K562 (cell line): ENCODE measurements at regions not wholly inside any gene's neighbourhood (a gene's known extent, or its start where the extent isn't known, plus 50 kb on each side); places are given as distances from the start of the nearest gene placed in this dataset.
A peak's percentile ranks its signal among the peaks of the same experiment; 100 is the strongest.

Experiments
- ATF7 ChIP-seq: fragments of 450-650 bp; IDR thresholded peaks from 2 replicates; pipeline ENCODE4 v1.7.1; 2014; ENCODE audit warnings: mild to moderate bottlenecking, moderate library complexity
- GATAD2A ChIP-seq: fragments of 450-650 bp; IDR thresholded peaks from 2 replicates; pipeline ENCODE4 v1.6.1; 2017
- MEF2A ChIP-seq: IDR thresholded peaks from 2 replicates; pipeline ENCODE4 v1.6.1; 2011; ENCODE audit warnings: low read depth, mild to moderate bottlenecking, low read length, moderate library complexity; ENCODE audit not compliant: control insufficient read depth
- MEIS2 ChIP-seq: fragments of 450-650 bp; IDR thresholded peaks from 2 replicates; pipeline ENCODE4 v1.6.1; 2014; ENCODE audit warnings: mild to moderate bottlenecking; ENCODE audit not compliant: partially characterized antibody
- MNT ChIP-seq, 2 experiments: fragments of 450-650 bp; conservative IDR thresholded peaks; 2 replicates each; pipeline ENCODE4 v1.6.1; 2017; ENCODE audit warnings: mild to moderate bottlenecking in 2 of 2, moderate library complexity in 2 of 2
- NR3C1 ChIP-seq: sonication (generic); formaldehyde crosslinking; IDR thresholded peaks from 2 replicates; pipeline ENCODE4 v1.8.1; 2022; ENCODE audit warnings: missing genetic modification reagents
- SMARCA4 ChIP-seq: fragments of 450-650 bp; IDR thresholded peaks from 2 replicates; pipeline ENCODE4 v1.6.1; 2016
- TCF3 ChIP-seq: sonication (generic); formaldehyde crosslinking; IDR thresholded peaks from 2 replicates; pipeline ENCODE4 v1.4.0; 2020; ENCODE audit warnings: mild to moderate bottlenecking, missing genetic modification reagents
- TGIF2 ChIP-seq: sonication (generic); formaldehyde crosslinking; IDR thresholded peaks from 2 replicates; pipeline ENCODE4 v1.8.1; 2022; ENCODE audit warnings: mild to moderate bottlenecking, missing genetic modification reagents, moderate library complexity
- ZC3H4 ChIP-seq: sonication (generic); formaldehyde crosslinking; IDR thresholded peaks from 2 replicates; pipeline ENCODE4 v1.9.0; 2021; ENCODE audit warnings: missing genetic modification reagents, borderline replicate concordance
- ZHX1 ChIP-seq: fragments of 150-350 bp; conservative IDR thresholded peaks from 2 replicates; pipeline ENCODE4 v1.6.1; 2014; ENCODE audit warnings: low read length
- ZNF398 ChIP-seq: fragments of 250-450 bp; sonication (Bioruptor Pico); IDR thresholded peaks from 2 replicates; pipeline ENCODE4 v1.8.0; 2021; ENCODE audit warnings: moderate library complexity, mild to moderate bottlenecking, inconsistent platforms

- TF ChIP-seq ZHX1: no peak
- TF ChIP-seq MNT (conservative IDR thresholded peaks at IDR 0.05): no peak
- TF ChIP-seq SMARCA4: no peak
- TF ChIP-seq GATAD2A: no peak
- no peak for TF ChIP-seq NR3C1 (CRISPR knock-in tag)
- TF ChIP-seq ZC3H4 (CRISPR knock-in tag): no peak
- TF ChIP-seq ATF7: peak; percentile 81
- no peak for TF ChIP-seq ZNF398
- no peak for TF ChIP-seq TCF3 (CRISPR knock-in tag)
- TF ChIP-seq TGIF2: no peak
- no peak for TF ChIP-seq MEIS2
- no peak for TF ChIP-seq MEF2A
These were observed 112.5 kb downstream of the RPS24 start (continued) for GRCh38 chr10:78146200-78146599.
